GM21526 (cell line): ENCODE measurements at regions not wholly inside any gene's neighbourhood (a gene's known extent, or its start where the extent isn't known, plus 50 kb on each side); places are given as distances from the start of the nearest gene placed in this dataset.

Experiments used
- ATAC-seq: cut with Tn5 transposase; IDR thresholded peaks from one replicate; pipeline ENCODE4 v1.9.1; 2021; ENCODE audit warnings: moderate library complexity; ENCODE audit not compliant: unreplicated experiment, low FRiP score

DNA sequence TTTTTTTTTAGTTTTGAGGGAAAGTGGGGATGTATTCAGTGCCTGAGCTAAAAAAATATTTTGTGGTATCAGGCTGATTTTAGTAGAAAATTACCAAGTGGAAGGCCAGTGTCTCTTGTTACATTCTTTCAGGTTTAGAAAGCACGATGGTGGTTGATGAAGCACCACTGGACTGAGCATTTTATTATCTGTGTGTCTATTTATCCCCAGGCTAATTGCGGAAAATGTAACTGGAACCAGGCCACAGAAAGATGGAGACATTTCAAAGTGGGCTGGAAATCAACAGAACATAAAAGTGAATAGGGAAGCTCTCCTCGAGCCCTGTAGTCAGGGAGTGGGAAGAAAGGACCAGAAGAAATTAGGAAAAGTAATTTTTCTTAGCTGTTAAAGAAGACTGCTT is 261.0 kb downstream of the STK31 start:
- no peak for ATAC-seq

DNA sequence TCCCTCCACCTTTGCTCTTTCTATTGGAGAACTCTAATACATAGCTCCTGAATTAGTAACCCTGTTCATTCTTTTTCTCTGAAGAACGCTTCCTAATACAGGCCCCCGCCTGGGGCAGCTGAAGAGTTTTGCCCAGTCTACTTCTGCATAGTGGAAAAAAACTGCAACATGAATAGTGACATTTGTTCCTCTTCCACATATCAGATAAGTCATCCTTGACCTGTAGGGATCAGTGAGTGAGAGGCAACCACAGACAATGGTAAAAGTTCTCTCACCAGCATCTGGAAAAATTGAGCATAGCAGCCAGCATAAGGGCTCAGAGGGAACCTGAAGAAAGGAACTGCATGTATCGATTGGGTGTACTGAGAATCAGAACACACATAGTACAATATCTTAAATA is 262.0 kb downstream of the STK31 start:
- ATAC-seq, result no peak

DNA sequence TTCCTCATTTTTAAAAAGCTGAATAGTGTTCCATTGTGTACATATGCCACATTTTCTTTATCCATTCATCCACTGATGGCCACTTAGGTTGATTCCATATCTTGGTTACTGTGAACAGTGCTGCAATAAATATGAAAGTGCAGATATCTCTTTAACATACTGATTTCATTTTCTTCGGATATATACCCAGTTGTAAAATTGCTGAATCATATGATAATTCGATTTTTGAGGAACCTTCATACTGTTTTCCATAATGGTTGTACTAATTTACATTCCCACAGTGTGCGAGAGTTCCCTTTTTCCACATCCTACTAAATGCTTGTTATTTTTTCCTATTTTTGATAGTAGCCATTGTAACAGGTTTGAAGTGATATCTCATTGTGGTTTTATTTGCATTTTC is 263.2 kb downstream of the STK31 start:
- no peak for ATAC-seq

DNA sequence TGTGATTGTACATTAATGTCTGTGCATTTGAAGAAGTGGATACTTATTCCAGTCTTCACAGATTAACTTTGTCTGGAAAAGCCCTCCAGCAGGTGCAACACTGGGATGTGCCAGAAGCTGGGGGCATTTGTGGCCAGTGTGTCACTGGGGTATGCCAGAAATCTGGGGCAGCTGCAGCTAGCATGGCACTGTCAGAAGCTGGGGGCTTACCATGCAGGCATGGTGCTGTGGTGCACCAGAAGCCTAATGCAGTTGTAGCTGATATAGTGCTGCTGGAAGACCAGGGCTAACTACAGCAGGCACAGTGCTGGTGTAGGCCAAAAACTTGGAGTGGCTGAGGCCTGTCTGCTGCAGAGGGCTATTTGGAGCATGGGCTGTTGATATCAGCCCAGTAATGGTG is 270.1 kb downstream of the STK31 start:
- no peak for ATAC-seq

DNA sequence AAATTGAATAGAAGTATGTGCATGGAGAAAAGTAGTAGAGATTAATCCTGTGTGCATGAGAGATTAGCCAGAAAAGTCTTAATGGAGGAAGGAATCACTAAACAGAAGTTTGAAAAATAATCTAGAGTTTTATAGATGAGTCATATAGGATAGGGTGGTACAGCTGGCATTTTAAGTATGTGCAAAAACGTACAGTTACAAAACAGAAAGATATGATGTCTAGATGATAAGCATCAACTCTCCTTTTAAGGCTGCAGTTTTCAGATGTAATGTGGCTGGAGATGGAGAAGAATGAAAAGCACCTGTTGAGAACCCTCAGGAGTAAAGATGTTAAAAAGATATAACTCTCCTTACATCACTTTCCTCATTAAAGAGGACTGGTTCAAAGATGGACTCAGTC is 271.3 kb downstream of the STK31 start:
- ATAC-seq, result no peak

DNA sequence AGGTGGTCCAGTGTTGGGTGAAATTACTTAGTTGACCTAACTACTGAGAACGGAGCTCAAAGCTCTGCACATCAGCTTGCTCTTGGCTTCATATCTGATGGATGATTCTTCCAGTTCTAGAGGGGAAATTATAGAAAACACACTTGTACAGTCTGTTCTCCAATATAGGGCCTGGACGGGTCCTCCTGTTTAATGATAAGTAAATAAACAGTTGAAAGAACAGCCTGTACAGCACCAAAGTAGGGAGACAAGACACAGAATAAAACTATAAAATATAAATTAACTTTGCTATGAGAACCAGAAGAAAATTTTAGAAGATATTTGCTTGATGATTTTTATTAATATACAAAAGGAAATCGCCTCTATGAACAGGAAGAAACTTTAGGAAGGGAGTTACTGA is 271.7 kb downstream of the STK31 start:
- ATAC-seq, result no peak

DNA sequence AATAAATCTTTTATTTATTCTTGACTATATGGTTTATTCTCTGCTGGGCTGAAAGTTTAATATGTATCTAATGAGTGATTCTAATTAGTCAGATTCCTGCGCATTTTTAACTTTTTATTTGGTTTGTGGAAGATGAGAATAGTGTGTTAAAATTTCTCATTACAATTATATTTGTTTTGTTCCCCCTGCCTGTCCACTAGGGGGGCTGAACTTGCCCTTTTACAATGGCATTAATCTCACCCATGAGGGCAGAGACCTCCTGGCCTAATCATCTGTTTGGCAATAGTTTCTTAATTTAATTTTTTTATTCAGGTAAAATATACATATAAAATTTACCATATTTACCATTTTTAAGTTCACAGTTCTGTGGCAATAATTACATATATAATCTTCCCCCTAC is 278.5 kb upstream of the NPY start:
- ATAC-seq, result no peak

DNA sequence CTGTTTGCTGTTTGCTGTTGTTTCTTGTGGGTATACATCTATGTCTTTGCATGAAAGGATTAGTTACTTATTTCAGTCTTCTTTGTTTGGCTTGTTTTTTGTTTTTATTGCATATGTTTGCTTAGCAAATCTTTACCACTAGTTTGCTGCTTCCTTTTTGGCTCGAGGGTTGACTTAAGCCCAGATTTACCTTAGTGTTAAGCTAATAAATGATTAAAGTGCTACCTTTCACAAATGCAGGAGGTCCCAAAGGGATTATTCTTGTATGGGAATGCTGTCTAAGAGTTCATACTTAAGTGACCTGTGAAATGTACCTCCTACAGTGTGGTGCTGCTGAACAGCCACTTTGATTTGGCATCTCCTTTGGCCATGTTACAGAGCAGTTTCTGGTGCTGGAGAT is 273.5 kb upstream of the NPY start:
- no peak for ATAC-seq

DNA sequence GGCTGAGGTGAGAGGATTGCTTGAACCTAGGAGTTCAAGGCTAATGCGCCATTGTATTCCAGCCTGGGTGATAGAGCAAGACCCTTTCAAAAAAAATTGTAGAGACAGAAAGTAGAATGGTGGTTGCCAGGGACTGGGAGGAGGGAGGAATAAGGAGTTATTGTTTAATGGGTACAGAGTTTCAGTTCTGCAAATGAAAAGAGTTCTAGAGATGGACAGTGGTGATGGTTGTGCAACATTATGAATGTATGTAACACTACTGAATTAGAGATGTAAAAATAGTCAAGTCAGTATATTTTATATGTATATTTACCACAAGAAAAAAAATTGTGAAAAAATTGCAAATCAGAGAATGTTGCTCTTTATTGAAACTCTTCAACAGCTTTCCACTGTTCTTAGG is 266.5 kb upstream of the NPY start:
- no peak for ATAC-seq

DNA sequence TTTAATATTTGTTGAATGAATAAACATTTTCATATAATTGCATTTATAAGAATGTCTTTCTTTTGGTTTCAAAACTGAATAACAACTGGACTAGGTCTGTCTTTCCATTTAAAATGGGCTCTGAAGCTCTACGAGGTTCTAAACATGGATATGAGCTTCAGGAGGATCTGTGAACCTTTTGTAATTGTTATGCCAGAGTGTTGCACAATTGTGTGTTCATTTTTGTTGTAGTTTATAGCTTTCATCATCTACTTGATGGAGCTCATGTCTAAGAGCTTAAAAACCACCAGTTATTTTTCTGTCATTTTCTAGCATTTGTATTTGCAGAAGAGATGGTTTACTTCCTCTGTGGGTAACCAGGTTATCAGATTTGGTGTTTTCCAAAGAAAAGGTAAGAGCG is 265.7 kb upstream of the NPY start:
- ATAC-seq, result no peak

DNA sequence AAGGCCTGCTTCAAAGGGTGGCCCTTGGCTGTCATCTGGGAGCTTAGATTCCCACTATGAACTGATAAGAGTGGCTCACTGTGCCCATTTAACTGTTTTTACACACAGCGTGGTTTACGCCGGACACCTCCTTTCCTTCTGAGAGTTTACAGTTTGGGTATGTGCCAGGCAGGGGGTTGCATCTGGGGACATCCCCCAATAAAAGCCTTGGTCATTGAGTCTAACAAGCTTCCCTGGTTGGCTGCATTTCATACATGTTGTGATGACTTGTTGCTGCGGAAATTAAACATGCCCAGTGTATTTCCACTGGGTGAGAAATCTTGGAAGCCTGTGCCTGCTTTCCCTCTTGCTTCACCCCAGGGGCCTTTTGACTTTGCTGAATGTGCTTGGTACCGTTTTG is 264.1 kb upstream of the NPY start:
- ATAC-seq, result no peak

DNA sequence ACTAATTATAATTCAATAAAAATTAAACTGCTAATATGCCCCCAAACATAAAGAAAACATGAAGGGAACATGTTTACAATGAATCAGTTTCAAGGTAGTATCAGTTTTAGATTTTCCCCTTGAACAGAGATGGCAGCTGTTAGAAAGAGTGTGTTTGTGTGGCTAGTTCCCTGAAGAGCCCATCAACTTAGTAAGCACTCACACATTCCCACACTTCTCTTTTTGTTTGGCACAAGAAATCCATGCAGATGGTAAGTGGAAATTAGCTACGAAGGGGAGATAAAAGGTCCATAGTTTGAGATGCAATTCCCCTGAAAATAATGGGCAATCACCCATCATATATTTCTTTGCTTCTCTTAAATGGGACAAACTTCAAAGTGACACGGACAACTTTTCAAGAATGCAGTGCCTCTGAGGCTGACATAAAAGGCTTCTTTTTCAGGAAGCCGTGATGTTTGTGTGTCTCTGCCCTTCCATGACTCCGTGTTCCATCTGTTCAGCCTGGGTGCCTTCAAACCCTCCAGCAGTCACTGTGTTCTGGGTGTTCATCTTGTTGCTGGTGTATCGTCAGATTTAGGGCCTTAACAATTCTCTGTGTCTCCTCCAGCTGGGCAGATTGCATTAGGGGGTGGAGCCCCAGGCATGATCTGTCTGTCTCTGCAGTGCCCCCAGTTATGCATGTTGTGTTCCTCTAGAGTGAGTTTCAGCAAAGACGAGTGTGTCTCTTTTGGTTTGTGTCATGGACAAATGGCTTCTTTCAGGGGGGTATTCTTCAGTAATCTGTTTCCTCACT is 259.5 kb upstream of the NPY start:
- ATAC-seq, result no peak

DNA sequence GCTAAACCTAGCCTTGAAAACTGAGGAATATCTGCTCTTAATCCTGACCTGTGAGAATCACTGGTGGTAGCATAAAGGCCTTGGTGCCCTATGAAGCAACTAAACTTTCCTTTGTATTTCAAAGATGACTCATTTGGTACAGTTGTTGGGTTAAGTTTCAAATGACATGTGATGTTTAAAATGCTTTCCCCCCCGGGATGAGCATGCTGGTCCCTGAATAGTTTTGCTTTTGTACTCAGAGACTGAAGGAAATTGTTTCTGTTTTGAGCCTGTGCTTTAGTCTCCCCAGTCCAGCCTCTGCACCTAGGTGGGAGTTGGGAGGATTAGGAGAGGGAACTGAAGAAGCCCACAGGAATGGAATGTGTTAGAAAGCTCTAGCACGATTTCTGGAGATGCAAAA is 258.9 kb upstream of the NPY start:
- no peak for ATAC-seq

DNA sequence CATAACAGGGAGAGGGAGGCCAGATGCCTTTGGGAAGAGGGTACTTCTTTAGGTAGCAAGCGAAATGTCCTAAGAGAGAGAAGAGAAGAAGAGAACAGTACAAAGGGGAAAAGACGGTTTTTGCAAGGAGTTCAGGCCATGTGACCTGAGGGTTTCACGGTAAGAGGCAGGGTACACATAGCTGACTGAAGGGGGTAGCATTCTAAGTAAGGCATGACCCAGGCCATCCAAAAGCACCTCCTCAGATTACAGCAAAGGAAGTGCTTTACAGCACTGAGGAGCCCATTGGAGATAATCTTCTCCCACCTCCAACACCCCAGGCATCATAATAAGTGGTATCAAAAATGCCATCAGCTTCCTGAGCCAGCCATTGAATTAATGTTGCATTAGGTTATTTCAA is 258.2 kb upstream of the NPY start:
- no peak for ATAC-seq

DNA sequence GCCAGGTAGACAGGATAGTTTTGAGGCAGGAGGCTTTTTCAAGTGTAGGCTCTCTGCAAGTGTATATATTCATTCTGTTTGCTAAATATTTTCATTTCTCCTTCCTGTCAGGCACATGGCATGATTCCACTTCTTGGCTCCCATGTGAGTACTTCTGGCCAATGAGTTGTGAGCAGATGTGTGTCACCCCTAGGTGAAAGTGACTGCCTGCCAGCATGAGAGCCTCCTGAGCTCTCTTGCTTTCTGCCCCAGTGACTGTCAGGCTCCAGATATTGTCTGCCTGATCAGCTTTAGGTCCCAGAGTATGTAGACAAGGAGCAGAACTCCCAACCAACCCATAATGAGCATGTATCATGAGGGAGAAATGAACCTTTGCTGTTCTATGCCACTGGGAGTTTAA is 257.6 kb upstream of the NPY start:
- no peak for ATAC-seq

DNA sequence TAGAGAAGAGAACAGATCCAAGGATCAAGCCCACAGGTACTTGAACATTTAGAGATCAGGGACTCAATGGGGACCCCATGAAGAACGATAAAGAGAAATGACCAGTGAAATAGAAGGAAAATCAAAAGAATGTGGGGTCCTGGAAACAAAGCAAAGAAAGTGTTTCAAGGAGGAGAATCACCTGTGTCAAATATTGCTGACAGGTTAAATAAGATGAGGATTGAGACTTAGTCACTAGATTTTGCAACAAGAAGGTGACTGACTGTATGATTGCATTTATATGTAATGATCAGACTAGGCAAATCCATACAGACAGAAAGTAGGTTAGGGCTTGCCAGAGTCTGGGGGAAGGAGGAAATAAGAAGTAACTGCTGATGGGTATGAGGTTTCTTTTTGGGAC is 254.9 kb upstream of the NPY start:
- ATAC-seq, result no peak

DNA sequence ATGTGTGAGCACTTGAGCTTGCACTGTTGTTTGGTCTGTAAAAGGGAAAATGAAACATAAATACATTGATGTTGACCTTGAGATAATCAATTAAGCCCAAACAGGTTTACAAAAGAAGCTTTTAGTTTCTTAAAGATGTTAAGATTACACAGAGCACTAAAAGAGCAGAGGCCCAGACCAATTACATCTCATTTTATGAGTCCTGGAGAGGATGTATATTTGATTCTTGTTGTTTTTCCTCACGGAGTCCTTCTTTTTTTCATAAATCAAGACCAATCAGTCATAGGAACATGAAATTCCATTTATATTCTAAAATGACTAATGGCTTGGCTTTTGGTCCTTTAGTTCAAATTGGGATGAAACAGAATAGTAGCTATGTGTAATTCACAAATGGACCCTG is 249.7 kb upstream of the NPY start:
- ATAC-seq, result no peak

DNA sequence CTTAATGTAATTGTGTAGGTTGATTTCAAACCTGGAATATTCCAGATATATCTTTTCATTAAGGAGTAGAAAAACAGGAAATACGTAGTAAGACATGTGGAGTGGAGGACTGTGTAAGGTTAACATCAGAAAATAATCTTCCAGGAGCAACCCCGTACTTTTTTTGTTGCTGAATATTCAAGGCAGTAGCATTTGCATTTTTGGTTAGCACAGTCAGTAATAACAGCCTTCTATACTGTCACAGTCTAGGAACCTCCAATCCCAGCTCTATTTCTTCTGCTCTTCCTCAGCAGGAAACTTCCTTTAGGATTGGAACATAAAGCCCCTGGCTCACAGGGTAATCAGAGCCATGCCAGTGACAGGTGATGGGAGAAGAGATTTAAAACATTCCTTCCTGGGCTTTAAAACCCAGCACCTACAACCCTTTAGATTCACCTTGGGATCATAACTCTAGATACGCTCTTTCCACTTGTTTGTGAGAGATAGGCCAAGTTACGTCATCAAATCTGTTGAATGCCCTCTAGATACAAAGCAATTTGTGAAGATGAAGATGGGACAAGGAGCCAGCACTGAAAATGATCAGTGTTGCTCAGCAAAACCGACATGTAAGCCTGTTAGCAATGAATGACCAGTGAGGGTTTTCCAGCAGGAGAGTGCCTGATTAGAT is 248.5 kb upstream of the NPY start:
- ATAC-seq, result no peak

DNA sequence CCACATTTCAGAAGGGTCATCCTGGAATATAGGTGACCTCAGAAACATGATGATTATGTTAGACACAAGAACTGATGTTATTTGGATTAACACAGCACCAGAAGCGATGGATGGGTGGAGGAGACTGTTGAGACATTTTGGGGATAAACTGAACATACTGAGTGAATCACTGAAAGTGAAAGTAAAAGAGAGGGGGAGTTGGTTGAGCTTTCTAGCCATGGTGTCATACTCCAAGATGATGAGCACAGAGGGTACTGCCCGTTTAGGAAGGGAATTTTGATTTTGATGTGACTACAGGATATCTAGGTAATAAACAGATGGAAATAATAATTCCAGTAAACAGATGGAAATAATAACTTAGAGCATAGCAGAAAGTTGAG is 248.0 kb upstream of the NPY start:
- no peak for ATAC-seq

DNA sequence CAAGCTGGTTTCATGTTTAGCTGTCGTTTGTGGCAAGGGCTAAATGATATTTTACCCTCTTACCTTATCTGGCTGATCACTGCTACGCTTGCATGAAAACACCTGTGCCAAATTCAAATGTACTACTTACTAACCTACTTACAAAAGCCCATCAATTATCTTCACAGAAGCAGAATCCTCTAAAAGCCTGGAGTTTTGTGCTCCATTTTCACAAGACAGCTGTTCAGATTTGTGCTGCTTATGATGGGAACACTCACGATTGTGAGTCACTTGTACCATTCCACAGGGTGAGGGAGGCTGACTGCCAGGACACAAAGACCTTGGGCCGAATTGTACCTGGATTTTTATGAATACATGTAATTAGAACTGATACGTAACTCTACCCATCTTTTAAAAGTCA is 245.0 kb upstream of the NPY start:
- ATAC-seq, result no peak

DNA sequence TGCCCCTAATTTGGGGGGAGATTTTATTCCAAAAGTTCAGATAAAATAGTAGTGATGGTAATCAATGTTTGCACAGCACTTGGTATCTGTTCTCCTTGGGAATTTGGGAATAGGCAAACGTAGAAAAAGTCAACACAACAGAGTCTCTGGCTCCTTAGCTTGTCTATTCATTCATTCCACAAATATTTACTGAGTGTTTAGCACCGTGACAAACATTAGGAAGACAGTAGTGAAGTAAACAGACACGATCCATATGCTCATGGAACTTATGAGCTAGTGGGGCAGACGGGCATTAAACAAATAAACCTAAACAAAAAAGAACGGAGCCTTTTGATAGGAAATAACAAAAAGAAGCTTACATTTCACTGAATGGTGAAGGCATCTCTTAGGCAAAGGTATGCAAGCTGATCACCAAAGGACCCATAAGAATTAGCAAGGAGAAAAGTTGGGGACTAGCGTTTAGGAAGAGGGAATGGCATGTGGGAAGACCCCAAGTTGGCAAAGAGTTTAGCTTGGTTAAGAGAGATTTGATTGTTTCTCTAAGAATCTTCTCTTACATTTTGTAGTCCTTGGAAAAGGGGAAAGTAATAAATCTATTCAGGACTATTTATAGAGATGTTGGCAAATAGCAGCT is 243.9 kb upstream of the NPY start:
- ATAC-seq, result no peak

DNA sequence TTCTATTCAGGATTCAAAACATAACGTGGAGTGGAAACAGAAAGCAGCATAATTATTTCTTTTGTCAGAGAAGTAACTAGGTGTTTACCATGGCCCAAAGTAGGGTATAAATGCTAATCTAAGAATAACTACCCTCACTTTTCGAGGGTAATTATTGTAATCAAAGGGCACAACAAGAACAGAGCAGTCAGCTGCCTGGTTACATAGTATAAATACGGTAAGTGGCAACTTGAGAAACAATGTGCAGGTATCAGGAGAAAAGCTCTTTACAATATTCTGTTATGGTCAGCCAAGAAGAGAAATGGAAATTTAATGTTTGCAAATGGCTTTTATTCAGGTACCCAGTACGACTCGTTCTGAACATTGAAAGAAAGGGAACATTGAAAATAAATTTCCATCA is 242.0 kb upstream of the NPY start:
- no peak for ATAC-seq
